ENCODE measurements at regions not wholly inside any gene's neighbourhood (a gene's known extent, or its start where the extent isn't known, plus 50 kb on each side); places are given as distances from the start of the nearest gene placed in this dataset.
A peak's percentile ranks its signal among the peaks of the same experiment; 100 is the strongest.
"Not testable (repeated sequence)": the region's sequence is repeated elsewhere in the genome, so short reads cannot be mapped to it uniquely, and the experiment has no call there.

- not testable (repeated sequence) for DNase-seq (ENCODE audit: low spot score)
These were observed 57.0 kb upstream of the NEUROD1 start for GRCh38 chr2:181737302-181737701.

- DNase-seq (ENCODE audit: low spot score), result no peak
These were observed 57.8 kb upstream of the NEUROD1 start for GRCh38 chr2:181738074-181738473.

- no peak for DNase-seq (ENCODE audit: low spot score)
These were observed 58.2 kb upstream of the NEUROD1 start for GRCh38 chr2:181738563-181738962.

GRCh38 chr2:181741756-181742155, 61.4 kb upstream of the NEUROD1 start:
- no peak for DNase-seq (ENCODE audit: low spot score)

GRCh38 chr2:181742361-181742760, 62.0 kb upstream of the NEUROD1 start:
- no peak for DNase-seq (ENCODE audit: low spot score)

GRCh38 chr2:181742922-181743722, 62.8 kb upstream of the NEUROD1 start:
- DNase-seq (ENCODE audit: low spot score), result peak; percentile 47

- DNase-seq (ENCODE audit: low spot score), result no peak
These were observed 63.4 kb upstream of the NEUROD1 start for GRCh38 chr2:181743723-181744031.

GRCh38 chr2:181745796-181746540, 65.7 kb upstream of the NEUROD1 start:
- DNase-seq (ENCODE audit: low spot score), result no peak

- DNase-seq (ENCODE audit: low spot score), result no peak
These were observed 66.5 kb upstream of the NEUROD1 start for GRCh38 chr2:181746844-181747243.

- no peak for DNase-seq (ENCODE audit: low spot score)
These were observed 70.0 kb upstream of the NEUROD1 start for GRCh38 chr2:181750305-181750704.

GRCh38 chr2:181751266-181752030, 71.1 kb upstream of the NEUROD1 start:
- DNase-seq (ENCODE audit: low spot score), result no peak

GRCh38 chr2:181752301-181752700, 72.0 kb upstream of the NEUROD1 start:
- DNase-seq (ENCODE audit: low spot score), result no peak

- DNase-seq (ENCODE audit: low spot score), result no peak
These were observed 73.4 kb upstream of the NEUROD1 start for GRCh38 chr2:181753686-181754085.

GRCh38 chr2:181754105-181754504, 73.8 kb upstream of the NEUROD1 start:
- DNase-seq (ENCODE audit: low spot score), result no peak

GRCh38 chr2:181755181-181755580, 74.9 kb upstream of the NEUROD1 start:
- DNase-seq (ENCODE audit: low spot score), result no peak

- DNase-seq (ENCODE audit: low spot score), result no peak
These were observed 80.2 kb upstream of the NEUROD1 start for GRCh38 chr2:181760521-181760920.

GRCh38 chr2:181761175-181761574, 80.9 kb upstream of the NEUROD1 start:
- no peak for DNase-seq (ENCODE audit: low spot score)

GRCh38 chr2:181762000-181762399, 81.7 kb upstream of the NEUROD1 start:
- no peak for DNase-seq (ENCODE audit: low spot score)

- DNase-seq (ENCODE audit: low spot score), result no peak
These were observed 82.5 kb upstream of the NEUROD1 start for GRCh38 chr2:181762848-181763247.

GRCh38 chr2:181763423-181763822, 83.1 kb upstream of the NEUROD1 start:
- no peak for DNase-seq (ENCODE audit: low spot score)

GRCh38 chr2:181764095-181764963, 84.0 kb upstream of the NEUROD1 start:
- no peak for DNase-seq (ENCODE audit: low spot score)

GRCh38 chr2:181766129-181766528, 85.8 kb upstream of the NEUROD1 start:
- no peak for DNase-seq (ENCODE audit: low spot score)
